ENCODE measurements at regions not wholly inside any gene's neighbourhood (a gene's known extent, or its start where the extent isn't known, plus 50 kb on each side); places are given as distances from the start of the nearest gene placed in this dataset.
"Not testable (repeated sequence)": the region's sequence is repeated elsewhere in the genome, so short reads cannot be mapped to it uniquely, and the experiment has no call there.

GRCh38 chr13:34383728-34384127 lies 558.3 kb upstream of the NBEA start:
- H3K9me3 Mint-ChIP-seq: peaks cover 0 to 8% (median 5%) of the 10 kb centered on the region in 7 donors
- Histone ChIP-seq H3K27ac (ENCODE audit: low read depth in 1 of 2, low read length in 2 of 2) (no peak overlapping the region), H3K79me2 (ENCODE audit: insufficient read depth, low read length) (no peaks in the 10 kb centered on the region), H3K36me3 (replicated peaks in 1 of 2; ENCODE audit: control insufficient read depth in 1 of 2, insufficient read depth in 2 of 2, low read length in 2 of 2) (no peaks in the 10 kb centered on the region), H3K9me3 (replicated peaks in 1 of 2; ENCODE audit: control insufficient read depth in 1 of 2, insufficient read depth in 1 of 2, low read length in 2 of 2) (peaks cover 0 to 13% of the 10 kb centered on the region in 2 donors), H3K27me3 (ENCODE audit: control insufficient read depth in 2 of 2, insufficient read depth in 2 of 2, low read length in 2 of 2) (no peaks in the 10 kb centered on the region), H2AFZ (ENCODE audit: insufficient read depth, low read depth, low read length, poor library complexity, severe bottlenecking) (no peak overlapping the region), H3K4me2 (replicated peaks; ENCODE audit: extremely low read depth, low read length, poor library complexity, severe bottlenecking) (no peak overlapping the region), H3K4me3 (replicated peaks in 1 of 3; ENCODE audit: low read depth in 2 of 3, low read length in 3 of 3) (no peak overlapping the region), H3K4me1 (ENCODE audit: control insufficient read depth in 1 of 2, insufficient read depth in 2 of 2, low read length in 2 of 2) (no peaks in the 10 kb centered on the region), H4K20me1 (ENCODE audit: insufficient read depth, low read length) (no peaks in the 10 kb centered on the region), H3K9ac (ENCODE audit: insufficient read depth, low read length, poor library complexity, severe bottlenecking) (no peak overlapping the region)
- no peak overlapping the region for H3K27ac Mint-ChIP-seq
- no peak overlapping the region for H3K4me3 Mint-ChIP-seq
- no peaks in the 10 kb centered on the region for H3K4me1 Mint-ChIP-seq
- DNase-seq: no peak
- intact Hi-C loops (cut with micrococcal nuclease): no loop called here
- H3K27me3 Mint-ChIP-seq (ENCODE audit: low read depth in 3 of 3): peaks cover 0 to 1% (median 0%) of the 10 kb centered on the region in 3 donors
- H3K36me3 Mint-ChIP-seq: no peaks in the 10 kb centered on the region
- TF ChIP-seq, protein P1, sequence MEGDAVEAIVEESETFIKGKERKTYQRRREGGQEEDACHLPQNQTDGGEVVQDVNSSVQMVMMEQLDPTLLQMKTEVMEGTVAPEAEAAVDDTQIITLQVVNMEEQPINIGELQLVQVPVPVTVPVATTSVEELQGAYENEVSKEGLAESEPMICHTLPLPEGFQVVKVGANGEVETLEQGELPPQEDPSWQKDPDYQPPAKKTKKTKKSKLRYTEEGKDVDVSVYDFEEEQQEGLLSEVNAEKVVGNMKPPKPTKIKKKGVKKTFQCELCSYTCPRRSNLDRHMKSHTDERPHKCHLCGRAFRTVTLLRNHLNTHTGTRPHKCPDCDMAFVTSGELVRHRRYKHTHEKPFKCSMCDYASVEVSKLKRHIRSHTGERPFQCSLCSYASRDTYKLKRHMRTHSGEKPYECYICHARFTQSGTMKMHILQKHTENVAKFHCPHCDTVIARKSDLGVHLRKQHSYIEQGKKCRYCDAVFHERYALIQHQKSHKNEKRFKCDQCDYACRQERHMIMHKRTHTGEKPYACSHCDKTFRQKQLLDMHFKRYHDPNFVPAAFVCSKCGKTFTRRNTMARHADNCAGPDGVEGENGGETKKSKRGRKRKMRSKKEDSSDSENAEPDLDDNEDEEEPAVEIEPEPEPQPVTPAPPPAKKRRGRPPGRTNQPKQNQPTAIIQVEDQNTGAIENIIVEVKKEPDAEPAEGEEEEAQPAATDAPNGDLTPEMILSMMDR (IDR thresholded peaks at IDR 0.05): no peak
- no CpG with 5 or more reads among the region's 3 CpGs for WGBS (ENCODE audit: insufficient coverage)

- H4K20me1 ChIP-seq (ENCODE audit: insufficient read depth, low read length); H3K27ac Mint-ChIP-seq; H3K27ac ChIP-seq (ENCODE audit: low read depth in 1 of 2, low read length in 2 of 2); H2AFZ ChIP-seq (ENCODE audit: insufficient read depth, low read depth, low read length, poor library complexity, severe bottlenecking); H3K27me3 Mint-ChIP-seq (ENCODE audit: low read depth in 3 of 3); H3K27me3 ChIP-seq (ENCODE audit: control insufficient read depth in 2 of 2, insufficient read depth in 2 of 2, low read length in 2 of 2); H3K4me2 ChIP-seq (replicated peaks; ENCODE audit: extremely low read depth, low read length, poor library complexity, severe bottlenecking); DNase-seq; H3K9me3 Mint-ChIP-seq; H3K36me3 Mint-ChIP-seq; intact Hi-C loops (cut with micrococcal nuclease); H3K79me2 ChIP-seq (ENCODE audit: insufficient read depth, low read length); H3K4me3 ChIP-seq (replicated peaks in 1 of 3; ENCODE audit: low read depth in 2 of 3, low read length in 3 of 3); H3K4me3 Mint-ChIP-seq; H3K4me1 Mint-ChIP-seq; H3K36me3 ChIP-seq (replicated peaks in 1 of 2; ENCODE audit: control insufficient read depth in 1 of 2, insufficient read depth in 2 of 2, low read length in 2 of 2); H3K9ac ChIP-seq (ENCODE audit: insufficient read depth, low read length, poor library complexity, severe bottlenecking); H3K4me1 ChIP-seq (ENCODE audit: control insufficient read depth in 1 of 2, insufficient read depth in 2 of 2, low read length in 2 of 2): not testable (repeated sequence)
- peaks cover 0 to 13% of the 10 kb centered on the region in 2 donors for H3K9me3 ChIP-seq (replicated peaks in 1 of 2; ENCODE audit: control insufficient read depth in 1 of 2, insufficient read depth in 1 of 2, low read length in 2 of 2)
These were observed 555.8 kb upstream of the NBEA start for GRCh38 chr13:34386229-34386628.
